ENCODE measurements at regions not wholly inside any gene's neighbourhood (a gene's known extent, or its start where the extent isn't known, plus 50 kb on each side); places are given as distances from the start of the nearest gene placed in this dataset.

- DNase-seq (ENCODE audit: low read depth), result peak; percentile 72
- no peak for FAIRE-seq
These were observed 679.5 kb downstream of the KCNJ3 start for GRCh38 chr2:155377931-155378444.

GRCh38 chr2:155377266-155377680, 678.8 kb downstream of the KCNJ3 start:
- peak; percentile 29 for TF ChIP-seq CTCF (IDR thresholded peaks at IDR 0.05; ENCODE audit: insufficient read depth, low read length, severe bottlenecking)
- Histone ChIP-seq H3K36me3 (ENCODE audit: control insufficient read depth, insufficient read depth, low read length) (no peaks in the 10 kb centered on the region), H3K27me3 (ENCODE audit: control insufficient read depth, insufficient read depth, low read length) (no peaks in the 10 kb centered on the region), H3K4me3 (ENCODE audit: low read depth, low read length) (no peak overlapping the region)
- FAIRE-seq, result no peak
- DNase-seq (ENCODE audit: low read depth), result peak; percentile 60

More at GRCh38 chr2:155377931-155378444, 679.5 kb downstream of the KCNJ3 start:
- Histone ChIP-seq H3K27me3 (ENCODE audit: control insufficient read depth, insufficient read depth, low read length) (no peaks in the 10 kb centered on the region), H3K4me3 (ENCODE audit: low read depth, low read length) (no peak overlapping the region), H3K36me3 (ENCODE audit: control insufficient read depth, insufficient read depth, low read length) (no peaks in the 10 kb centered on the region)
- TF ChIP-seq CTCF (IDR thresholded peaks at IDR 0.05; ENCODE audit: insufficient read depth, low read length, severe bottlenecking), result no peak

- FAIRE-seq (no peak), DNase-seq (ENCODE audit: low read depth) (peak; percentile 51)
- Histone ChIP-seq H3K4me3 (ENCODE audit: low read depth, low read length) (no peak overlapping the region), H3K27me3 (ENCODE audit: control insufficient read depth, insufficient read depth, low read length) (no peaks in the 10 kb centered on the region), H3K36me3 (ENCODE audit: control insufficient read depth, insufficient read depth, low read length) (no peaks in the 10 kb centered on the region)
- no peak for TF ChIP-seq CTCF (IDR thresholded peaks at IDR 0.05; ENCODE audit: insufficient read depth, low read length, severe bottlenecking)
These were observed 674.5 kb downstream of the KCNJ3 start for GRCh38 chr2:155372969-155373368.

- peak; percentile 34 for DNase-seq (ENCODE audit: low read depth)
- FAIRE-seq, result no peak
- Histone ChIP-seq H3K36me3 (ENCODE audit: control insufficient read depth, insufficient read depth, low read length) (no peaks in the 10 kb centered on the region), H3K27me3 (ENCODE audit: control insufficient read depth, insufficient read depth, low read length) (no peaks in the 10 kb centered on the region), H3K4me3 (ENCODE audit: low read depth, low read length) (no peak overlapping the region)
- peak; percentile 9 for TF ChIP-seq CTCF (IDR thresholded peaks at IDR 0.05; ENCODE audit: insufficient read depth, low read length, severe bottlenecking)
These were observed 670.4 kb downstream of the KCNJ3 start for GRCh38 chr2:155368934-155369333.

- FAIRE-seq (no peak), DNase-seq (ENCODE audit: low read depth) (no peak)
- Histone ChIP-seq H3K36me3 (ENCODE audit: control insufficient read depth, insufficient read depth, low read length) (no peaks in the 10 kb centered on the region), H3K4me3 (ENCODE audit: low read depth, low read length) (no peak overlapping the region), H3K27me3 (ENCODE audit: control insufficient read depth, insufficient read depth, low read length) (no peaks in the 10 kb centered on the region)
- no peak for TF ChIP-seq CTCF (IDR thresholded peaks at IDR 0.05; ENCODE audit: insufficient read depth, low read length, severe bottlenecking)
These were observed 666.3 kb downstream of the KCNJ3 start for GRCh38 chr2:155364766-155365165.

- DNase-seq (ENCODE audit: low read depth) (no peak), FAIRE-seq (no peak)
- Histone ChIP-seq H3K27me3 (ENCODE audit: control insufficient read depth, insufficient read depth, low read length) (no peaks in the 10 kb centered on the region), H3K36me3 (ENCODE audit: control insufficient read depth, insufficient read depth, low read length) (no peaks in the 10 kb centered on the region), H3K4me3 (ENCODE audit: low read depth, low read length) (no peak overlapping the region)
- TF ChIP-seq CTCF (IDR thresholded peaks at IDR 0.05; ENCODE audit: insufficient read depth, low read length, severe bottlenecking), result no peak
These were observed 664.9 kb downstream of the KCNJ3 start for GRCh38 chr2:155363349-155363888.

All from bronchial epithelial cell (primary cell).